CD4-positive, alpha-beta T cell treated with Interleukin-4 for 1 hour (primary cell): ENCODE measurements at regions not wholly inside any gene's neighbourhood (a gene's known extent, or its start where the extent isn't known, plus 50 kb on each side); places are given as distances from the start of the nearest gene placed in this dataset.
"Not testable (repeated sequence)": the region's sequence is repeated elsewhere in the genome, so short reads cannot be mapped to it uniquely, and the experiment has no call there.

ENCODE experiments used
- DNase-seq, 2 donors: peaks; one replicate each; pipeline ENCODE4 v3.0.0-alpha.2; 2020 to 2022

GRCh38 chr6:92231171-92231701, 1188.1 kb downstream of the EPHA7 start:
- no peak for DNase-seq

- DNase-seq = not testable (repeated sequence)
These were observed 1199.4 kb downstream of the EPHA7 start for GRCh38 chr6:92219987-92220386.

GRCh38 chr6:92216717-92217116, 1202.6 kb downstream of the EPHA7 start:
- no peak for DNase-seq

GRCh38 chr6:92201618-92202017, 1217.7 kb downstream of the EPHA7 start:
- DNase-seq = no peak

- no peak for DNase-seq
These were observed 1223.0 kb downstream of the EPHA7 start for GRCh38 chr6:92196325-92196724.

- DNase-seq = no peak
These were observed 1223.6 kb downstream of the EPHA7 start for GRCh38 chr6:92195796-92196195.

GRCh38 chr6:92188016-92188415, 1231.3 kb downstream of the EPHA7 start:
- DNase-seq = no peak

GRCh38 chr6:92184933-92185332, 1234.4 kb downstream of the EPHA7 start:
- DNase-seq = no peak

GRCh38 chr6:92181347-92181746, 1238.0 kb downstream of the EPHA7 start:
- DNase-seq = no peak

GRCh38 chr6:92180090-92180489, 1239.3 kb downstream of the EPHA7 start:
- DNase-seq = no peak

- no peak for DNase-seq
These were observed 1242.7 kb downstream of the EPHA7 start for GRCh38 chr6:92176666-92177065.

GRCh38 chr6:92174398-92175073, 1244.8 kb downstream of the EPHA7 start:
- DNase-seq = no peak

- DNase-seq = no peak
These were observed 1249.9 kb downstream of the EPHA7 start for GRCh38 chr6:92169506-92169905.

GRCh38 chr6:92166666-92167065, 1252.7 kb downstream of the EPHA7 start:
- DNase-seq = no peak

GRCh38 chr6:92161953-92162352, 1257.4 kb downstream of the EPHA7 start:
- DNase-seq = no peak

GRCh38 chr6:92160226-92160625, 1259.1 kb downstream of the EPHA7 start:
- DNase-seq = no peak

GRCh38 chr6:92159046-92159445, 1260.3 kb downstream of the EPHA7 start:
- no peak for DNase-seq

- no peak for DNase-seq
These were observed 1268.8 kb downstream of the EPHA7 start for GRCh38 chr6:92150553-92150952.

GRCh38 chr6:92147246-92147645, 1272.1 kb downstream of the EPHA7 start:
- no peak for DNase-seq

GRCh38 chr6:92139601-92140000, 1279.8 kb downstream of the EPHA7 start:
- DNase-seq = no peak

GRCh38 chr6:92132957-92133356, 1286.4 kb downstream of the EPHA7 start:
- no peak for DNase-seq

GRCh38 chr6:92132457-92132856, 1286.9 kb downstream of the EPHA7 start:
- DNase-seq = no peak

GRCh38 chr6:92130944-92131343, 1288.4 kb downstream of the EPHA7 start:
- no peak for DNase-seq

- DNase-seq = no peak
These were observed 1292.4 kb downstream of the EPHA7 start for GRCh38 chr6:92126983-92127382.

GRCh38 chr6:92126088-92126487, 1293.3 kb downstream of the EPHA7 start:
- no peak for DNase-seq
